T-cell (primary cell): ENCODE measurements at regions not wholly inside any gene's neighbourhood (a gene's known extent, or its start where the extent isn't known, plus 50 kb on each side); places are given as distances from the start of the nearest gene placed in this dataset.

Experiments
- ATAC-seq, 4 experiments: fragments of 200-7000 bp in 3 of 4; fragments of 150-1000 bp in 1 of 4; cut with Tn5 transposase; replicated peaks in 1 of 4; 1 replicate in 3 of 4; 2 replicates in 1 of 4; pipeline ENCODE4 v1.10.0; 2021; ENCODE audit warnings: moderate library complexity in 3 of 4, mild to moderate bottlenecking in 2 of 4, moderate number of reproducible peaks in 1 of 4
- CTCF ChIA-PET, 2 donors: fragments of 300-600 bp; sonication (Branson Sonifier 250); formaldehyde crosslinking; loops; one replicate each; lab custom pipeline; 2022; ENCODE audit warnings: antibody characterized with exemption in 2 of 2; lab: Charles Lee
- POLR2A ChIA-PET, 2 donors: fragments of 300-600 bp; sonication (Branson Sonifier 250); formaldehyde crosslinking; loops; one replicate each; lab custom pipeline; 2022; ENCODE audit warnings: antibody characterized with exemption in 2 of 2; lab: Charles Lee
- DNase-seq, 35 experiments: peaks; one replicate each; pipeline versions ENCODE4 v3.0.0 to v3.0.0-alpha.2; 2013 to 2023
- H3K27ac ChIP-seq: one replicate; pipeline ENCODE4 v1.5.1; 2013; ENCODE audit warnings: low read length
- H3K27me3 ChIP-seq, 2 experiments: replicated peaks in 1 of 2; 1 replicate in 1 of 2; 2 replicates in 1 of 2; pipeline versions ENCODE4 v1.6.1 to v1.7.0; 2013; ENCODE audit warnings: low read length in 1 of 2, mixed read lengths in 1 of 2; ENCODE audit not compliant: control insufficient read depth in 2 of 2, insufficient read depth in 2 of 2; ENCODE audit errors: extremely low read depth in 1 of 2
- H3K36me3 ChIP-seq, 2 donors: 1 replicate in 1 of 2; 2 replicates in 1 of 2; pipeline versions ENCODE4 v1.6.1 to v1.7.0; 2013; ENCODE audit warnings: low read length in 1 of 2; ENCODE audit not compliant: control insufficient read depth in 2 of 2, insufficient read depth in 1 of 2; ENCODE audit errors: extremely low read depth in 1 of 2
- H3K4me1 ChIP-seq, 2 experiments: 1 replicate in 1 of 2; 2 replicates in 1 of 2; pipeline versions ENCODE4 v1.6.1 to v1.7.0; 2013; ENCODE audit warnings: low read length in 2 of 2, mixed read lengths in 1 of 2; ENCODE audit not compliant: insufficient read depth in 2 of 2, control insufficient read depth in 1 of 2; ENCODE audit errors: extremely low read depth in 1 of 2
- H3K4me3 ChIP-seq, 2 donors: 1 replicate in 1 of 2; 2 replicates in 1 of 2; pipeline versions ENCODE4 v1.5.1 to v1.7.0; 2013; ENCODE audit warnings: mild to moderate bottlenecking in 2 of 2, low read length in 1 of 2, moderate library complexity in 1 of 2; ENCODE audit not compliant: control insufficient read depth in 1 of 2; ENCODE audit errors: extremely low read depth in 1 of 2
- H3K9me3 ChIP-seq: 2 replicates; pipeline ENCODE4 v1.7.0; 2013
- H3K27ac Mint-ChIP-seq, 2 donors: one replicate each; pipeline ENCODE4 v1.8.0; 2020 to 2021; ENCODE audit warnings: mild to moderate bottlenecking in 2 of 2, mixed read lengths in 2 of 2
- H3K27me3 Mint-ChIP-seq, 2 donors: one replicate each; pipeline ENCODE4 v1.8.0; 2021 to 2022; ENCODE audit warnings: mixed read lengths in 2 of 2
- H3K36me3 Mint-ChIP-seq: one replicate; pipeline ENCODE4 v1.8.0; 2021; ENCODE audit warnings: mixed read lengths
- H3K4me1 Mint-ChIP-seq, 3 donors: one replicate each; pipeline ENCODE4 v1.8.0; 2020 to 2022; ENCODE audit warnings: mixed read lengths in 3 of 3, mild to moderate bottlenecking in 1 of 3
- H3K4me3 Mint-ChIP-seq, 3 donors: one replicate each; pipeline ENCODE4 v1.8.0; 2020 to 2022; ENCODE audit warnings: mild to moderate bottlenecking in 3 of 3, mixed read lengths in 3 of 3, moderate library complexity in 3 of 3
- H3K9me3 Mint-ChIP-seq, 3 donors: one replicate each; pipeline ENCODE4 v1.8.0; 2020 to 2022; ENCODE audit warnings: mixed read lengths in 3 of 3
- WGBS: methylation state at CpG from one replicate; pipeline ENCODE4 v1.1.5; 2013; ENCODE audit warnings: missing lambda C conversion rate; ENCODE audit not compliant: insufficient coverage; 5-methylcytosine and 5-hydroxymethylcytosine counted together

- WGBS, result 84% methylated on average over 4 of the region's 5 CpGs
- Mint-ChIP-seq H3K9me3 (no peaks in the 10 kb centered on the region), H3K36me3 (no peaks in the 10 kb centered on the region), H3K27me3 (peaks cover 1 to 3% of the 10 kb centered on the region in 2 donors), H3K27ac (no peak overlapping the region), H3K4me3 (no peak overlapping the region), H3K4me1 (no peaks in the 10 kb centered on the region)
- H3K9me3 ChIP-seq, result no peaks in the 10 kb centered on the region
- H3K36me3 ChIP-seq, result no peaks in the 10 kb centered on the region
- ChIA-PET POLR2A (no interaction called here), CTCF (no interaction called here)
- no peak overlapping the region for H3K4me3 ChIP-seq
- no peak overlapping the region for H3K27ac ChIP-seq
- no peak for ATAC-seq
- H3K27me3 ChIP-seq, result no peaks in the 10 kb centered on the region
- no peaks in the 10 kb centered on the region for H3K4me1 ChIP-seq
- no peak for DNase-seq
Measured at GRCh38 chr1:213370523-213370922, 319.5 kb downstream of the RPS6KC1 start.

DNA sequence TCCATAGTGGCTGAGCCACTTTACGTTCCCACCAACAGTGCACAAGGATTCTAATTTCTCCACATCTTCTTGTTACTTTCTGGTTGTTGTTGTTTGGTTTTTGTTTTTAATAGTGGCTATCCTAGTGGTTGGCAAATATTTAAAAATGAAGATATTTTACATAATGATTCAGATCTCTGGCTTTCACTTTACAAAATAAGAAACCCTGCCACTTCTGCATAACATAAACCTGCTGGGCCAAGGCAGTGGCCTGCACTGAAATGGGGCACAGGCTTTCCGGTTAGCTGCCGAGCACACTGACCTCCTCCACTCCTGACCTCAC, 320.4 kb downstream of the RPS6KC1 start:
- Mint-ChIP-seq H3K4me1 (no peaks in the 10 kb centered on the region), H3K9me3 (no peaks in the 10 kb centered on the region), H3K36me3 (no peaks in the 10 kb centered on the region), H3K27ac (no peak overlapping the region), H3K4me3 (no peak overlapping the region), H3K27me3 (peaks cover 1 to 4% of the 10 kb centered on the region in 2 donors)
- Histone ChIP-seq H3K36me3 (no peaks in the 10 kb centered on the region), H3K4me3 (no peak overlapping the region), H3K9me3 (no peaks in the 10 kb centered on the region), H3K4me1 (no peaks in the 10 kb centered on the region), H3K27me3 (no peaks in the 10 kb centered on the region), H3K27ac (no peak overlapping the region)
- no CpG with 5 or more reads among the region's 3 CpGs for WGBS
- DNase-seq, result no peak
- ChIA-PET POLR2A (no interaction called here), CTCF (no interaction called here)
- no peak for ATAC-seq

DNA sequence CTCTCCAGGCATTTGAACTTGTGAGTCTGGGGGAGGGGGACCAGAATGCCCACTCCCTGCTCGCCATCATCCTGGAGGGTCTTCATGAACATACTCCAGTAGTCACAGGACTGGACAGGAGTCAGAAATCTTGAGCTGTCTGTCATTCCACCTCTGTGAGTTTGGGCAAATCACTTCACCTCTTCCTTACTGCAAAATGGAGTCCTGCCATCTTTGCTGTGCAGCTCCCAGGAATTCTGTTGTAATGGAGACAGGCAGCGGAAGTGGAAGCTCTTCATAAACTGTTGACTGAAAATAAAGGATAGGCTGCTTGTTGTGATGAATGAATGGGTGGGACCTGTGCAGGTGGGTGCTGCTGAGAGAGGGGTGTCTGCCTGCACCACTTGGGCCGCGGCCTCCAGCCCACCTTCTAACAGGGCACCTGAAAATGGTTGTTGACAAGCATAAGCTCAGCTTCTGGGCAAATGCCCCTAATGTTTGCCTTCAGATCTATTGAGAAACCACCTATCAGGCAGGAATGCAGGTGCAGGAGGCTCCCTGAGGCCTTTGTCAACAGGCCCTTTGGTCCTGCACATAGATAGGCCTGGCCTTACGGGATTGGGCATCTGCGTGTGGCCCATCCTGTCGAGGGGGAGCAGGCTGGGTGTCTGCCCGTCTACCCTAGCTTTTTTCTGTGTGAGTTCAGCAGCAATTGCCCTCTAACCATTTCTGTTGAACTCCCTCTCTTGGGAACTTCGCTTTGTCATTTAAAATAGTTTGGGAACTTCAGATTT, 321.0 kb downstream of the RPS6KC1 start:
- no peak overlapping the region for H3K27ac ChIP-seq
- DNase-seq, result no peak
- no peak overlapping the region for H3K4me3 ChIP-seq
- H3K4me1 ChIP-seq, result no peaks in the 10 kb centered on the region
- 80% methylated on average over 4 of the region's 9 CpGs for WGBS
- no peak overlapping the region for H3K4me3 Mint-ChIP-seq
- no peaks in the 10 kb centered on the region for H3K27me3 ChIP-seq
- no peaks in the 10 kb centered on the region for H3K9me3 Mint-ChIP-seq
- CTCF ChIA-PET, result no interaction called here
- POLR2A ChIA-PET, result no interaction called here
- H3K36me3 Mint-ChIP-seq, result no peaks in the 10 kb centered on the region
- peaks cover 1 to 6% of the 10 kb centered on the region in 2 donors for H3K27me3 Mint-ChIP-seq
- no peaks in the 10 kb centered on the region for H3K4me1 Mint-ChIP-seq
- no peak for ATAC-seq
- no peaks in the 10 kb centered on the region for H3K36me3 ChIP-seq
- H3K27ac Mint-ChIP-seq, result no peak overlapping the region
- no peaks in the 10 kb centered on the region for H3K9me3 ChIP-seq

GRCh38 chr1:213374369-213374768, 323.3 kb downstream of the RPS6KC1 start:
- Mint-ChIP-seq H3K4me1 (no peaks in the 10 kb centered on the region), H3K36me3 (no peaks in the 10 kb centered on the region), H3K9me3 (no peaks in the 10 kb centered on the region), H3K4me3 (no peak overlapping the region), H3K27ac (no peak overlapping the region), H3K27me3 (peaks cover 1 to 10% of the 10 kb centered on the region in 2 donors)
- H3K27me3 ChIP-seq, result no peaks in the 10 kb centered on the region
- CTCF ChIA-PET, result no interaction called here
- DNase-seq (peak in 32 of 35 experiments; percentile 8 to 56 (median 28)), ATAC-seq (no peak)
- no peaks in the 10 kb centered on the region for H3K9me3 ChIP-seq
- POLR2A ChIA-PET, result no interaction called here
- H3K36me3 ChIP-seq, result no peaks in the 10 kb centered on the region
- no peak overlapping the region for H3K27ac ChIP-seq
- 25% methylated on average over 5 of the region's 5 CpGs for WGBS
- no peaks in the 10 kb centered on the region for H3K4me1 ChIP-seq
- no peak overlapping the region for H3K4me3 ChIP-seq

DNA sequence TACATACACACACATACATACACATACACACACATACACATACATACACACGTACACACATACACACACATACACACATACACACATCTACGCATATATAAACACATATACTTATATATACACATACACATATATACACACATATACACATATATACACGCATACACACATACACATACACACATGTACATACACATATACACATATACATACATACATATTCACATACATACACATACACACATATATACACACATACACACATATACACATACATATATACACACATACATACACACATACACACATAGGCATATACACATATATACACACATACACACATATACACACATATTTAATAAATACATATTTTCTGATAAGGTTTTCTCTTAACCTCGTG, 324.0 kb downstream of the RPS6KC1 start:
- no peak overlapping the region for H3K4me3 ChIP-seq
- 94% methylated on average over 3 of the region's 4 CpGs for WGBS
- Mint-ChIP-seq H3K27ac (no peak overlapping the region), H3K36me3 (no peaks in the 10 kb centered on the region), H3K27me3 (peaks cover 1 to 10% of the 10 kb centered on the region in 2 donors), H3K9me3 (no peaks in the 10 kb centered on the region), H3K4me1 (no peaks in the 10 kb centered on the region), H3K4me3 (no peak overlapping the region)
- ChIA-PET POLR2A (no interaction called here), CTCF (no interaction called here)
- H3K4me1 ChIP-seq, result no peaks in the 10 kb centered on the region
- H3K9me3 ChIP-seq, result no peaks in the 10 kb centered on the region
- no peaks in the 10 kb centered on the region for H3K36me3 ChIP-seq
- H3K27me3 ChIP-seq, result no peaks in the 10 kb centered on the region
- ATAC-seq (no peak), DNase-seq (no peak)
- no peak overlapping the region for H3K27ac ChIP-seq

- POLR2A ChIA-PET, result no interaction called here
- Mint-ChIP-seq H3K27me3 (peaks cover 1 to 13% of the 10 kb centered on the region in 2 donors), H3K27ac (no peak overlapping the region), H3K36me3 (no peaks in the 10 kb centered on the region), H3K9me3 (no peaks in the 10 kb centered on the region), H3K4me3 (no peak overlapping the region), H3K4me1 (no peaks in the 10 kb centered on the region)
- ATAC-seq (no peak), DNase-seq (no peak)
- Histone ChIP-seq H3K27ac (no peak overlapping the region), H3K9me3 (no peaks in the 10 kb centered on the region), H3K36me3 (no peaks in the 10 kb centered on the region), H3K4me1 (no peaks in the 10 kb centered on the region), H3K4me3 (no peak overlapping the region), H3K27me3 (no peaks in the 10 kb centered on the region)
- WGBS, result 14% methylated on average over 2 of the region's 8 CpGs
- CTCF ChIA-PET, result no interaction called here
Measured at GRCh38 chr1:213376862-213377372, 325.9 kb downstream of the RPS6KC1 start.
